Fibroblast of lung (primary cell): ENCODE measurements at regions not wholly inside any gene's neighbourhood (a gene's known extent, or its start where the extent isn't known, plus 50 kb on each side); places are given as distances from the start of the nearest gene placed in this dataset.

ENCODE experiments used
- DNase-seq, 2 donors: peaks; one replicate each; pipeline versions ENCODE4 v3.0.0 to v3.0.0-alpha.2; 2010; ENCODE audit warnings: low read depth in 2 of 2
- H2AFZ ChIP-seq: 2 replicates; pipeline ENCODE4 v1.5.1; 2012; ENCODE audit warnings: low read length, control low read depth, inconsistent platforms
- H3K27ac ChIP-seq: 2 replicates; pipeline ENCODE4 v1.5.1; 2011; ENCODE audit warnings: low read length, control low read depth; ENCODE audit not compliant: insufficient read depth
- H3K27me3 ChIP-seq: 2 replicates; pipeline ENCODE4 v1.5.1; 2011; ENCODE audit warnings: mild to moderate bottlenecking, low read length; ENCODE audit not compliant: control insufficient read depth, insufficient read depth
- H3K36me3 ChIP-seq: 2 replicates; pipeline ENCODE4 v1.5.1; 2011; ENCODE audit warnings: low read length; ENCODE audit not compliant: control insufficient read depth, insufficient read depth
- H3K4me1 ChIP-seq: 2 replicates; pipeline ENCODE4 v1.5.1; 2011; ENCODE audit warnings: low read length; ENCODE audit not compliant: control insufficient read depth, insufficient read depth; ENCODE audit errors: extremely low read depth
- H3K4me2 ChIP-seq: 2 replicates; pipeline ENCODE4 v1.5.1; 2011; ENCODE audit warnings: low read length, control low read depth; ENCODE audit not compliant: insufficient read depth; ENCODE audit errors: extremely low read depth
- H3K4me3 ChIP-seq, 4 experiments: fragments of 200-600 bp in 1 of 4; sonication (generic) in 1 of 4; replicated peaks in 1 of 4; 2 replicates each; pipeline ENCODE4 v1.5.1; 2011 to 2016; ENCODE audit warnings: low read length in 4 of 4, low read depth in 3 of 4, mild to moderate bottlenecking in 3 of 4, control low read depth in 2 of 4, inconsistent platforms in 1 of 4, mixed read lengths in 1 of 4; ENCODE audit not compliant: insufficient read depth in 1 of 4; ENCODE audit errors: control extremely low read depth in 1 of 4
- H3K79me2 ChIP-seq: 2 replicates; pipeline ENCODE4 v1.5.1; 2012; ENCODE audit warnings: mild to moderate bottlenecking, low read length, inconsistent platforms; ENCODE audit not compliant: control insufficient read depth, insufficient read depth
- H3K9ac ChIP-seq: 2 replicates; pipeline ENCODE4 v1.5.1; 2011; ENCODE audit warnings: mild to moderate bottlenecking, low read length, control low read depth; ENCODE audit not compliant: insufficient read depth
- H3K9me3 ChIP-seq: 2 replicates; pipeline ENCODE4 v1.5.1; 2012; ENCODE audit warnings: low read depth, low read length; ENCODE audit not compliant: control insufficient read depth, insufficient read depth
- H4K20me1 ChIP-seq: 2 replicates; pipeline ENCODE4 v1.5.1; 2011; ENCODE audit warnings: low read length; ENCODE audit not compliant: control insufficient read depth, insufficient read depth; ENCODE audit errors: extremely low read depth
- EZH2 ChIP-seq: IDR thresholded peaks from 2 replicates; pipeline ENCODE4 v1.5.1; 2012; ENCODE audit warnings: low read length, control low read depth, mild to moderate bottlenecking; ENCODE audit errors: missing control alignments
- TF ChIP-seq, protein P1 (sequence below), 2 donors: IDR thresholded peaks in 1 of 2; conservative IDR thresholded peaks in 1 of 2; 1 replicate in 1 of 2; 2 replicates in 1 of 2; pipeline ENCODE4 v1.5.1; 2011 to 2012; ENCODE audit warnings: low read length in 2 of 2, control low read depth in 1 of 2, inconsistent platforms in 1 of 2, low read depth in 1 of 2, mild to moderate bottlenecking in 1 of 2

DNA sequence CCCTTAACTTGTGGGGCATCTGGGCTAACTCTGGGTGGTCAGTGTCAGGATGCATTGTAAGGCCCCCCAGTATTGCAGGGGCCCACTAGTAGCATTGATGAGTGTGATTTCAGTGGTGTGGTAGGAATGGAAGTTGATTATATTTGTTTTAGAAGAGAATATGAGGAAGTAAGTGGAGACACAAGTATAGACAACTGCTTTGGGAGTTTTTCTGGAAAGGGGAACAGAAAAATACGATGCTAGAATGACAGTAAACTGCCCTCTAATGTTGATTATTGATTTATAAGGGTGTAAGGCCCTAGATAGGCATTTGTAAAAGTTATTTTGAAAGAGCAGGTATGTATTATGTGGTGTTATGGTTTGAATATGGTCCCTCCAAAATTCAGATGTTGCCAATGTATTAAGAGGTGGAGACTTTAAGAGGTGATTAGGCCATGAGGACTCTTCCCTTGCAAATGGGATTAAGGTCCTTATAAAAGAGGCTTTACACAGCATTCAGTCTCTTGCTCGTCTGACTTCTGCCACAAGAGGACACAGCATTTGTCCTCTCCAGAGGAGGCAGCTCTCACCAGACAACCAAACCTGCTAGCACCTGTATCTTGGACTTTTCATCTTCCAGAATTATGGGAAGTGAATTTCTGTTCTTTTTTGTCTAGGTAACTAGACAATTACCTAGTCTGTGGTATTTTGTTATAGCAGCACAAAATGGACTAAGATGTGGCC is 135.9 kb upstream of the DTNBP1 start:
- Histone ChIP-seq H3K27ac (no peak overlapping the region), H3K36me3 (no peaks in the 10 kb centered on the region), H3K9ac (no peak overlapping the region), H3K9me3 (no peaks in the 10 kb centered on the region), H3K79me2 (no peaks in the 10 kb centered on the region), H3K4me3 (no peak overlapping the region), H3K4me2 (no peak overlapping the region), H3K27me3 (no peaks in the 10 kb centered on the region), H3K4me1 (no peaks in the 10 kb centered on the region), H4K20me1 (no peaks in the 10 kb centered on the region), H2AFZ (no peak overlapping the region)
- no peak for TF ChIP-seq EZH2
- TF ChIP-seq, protein P1, sequence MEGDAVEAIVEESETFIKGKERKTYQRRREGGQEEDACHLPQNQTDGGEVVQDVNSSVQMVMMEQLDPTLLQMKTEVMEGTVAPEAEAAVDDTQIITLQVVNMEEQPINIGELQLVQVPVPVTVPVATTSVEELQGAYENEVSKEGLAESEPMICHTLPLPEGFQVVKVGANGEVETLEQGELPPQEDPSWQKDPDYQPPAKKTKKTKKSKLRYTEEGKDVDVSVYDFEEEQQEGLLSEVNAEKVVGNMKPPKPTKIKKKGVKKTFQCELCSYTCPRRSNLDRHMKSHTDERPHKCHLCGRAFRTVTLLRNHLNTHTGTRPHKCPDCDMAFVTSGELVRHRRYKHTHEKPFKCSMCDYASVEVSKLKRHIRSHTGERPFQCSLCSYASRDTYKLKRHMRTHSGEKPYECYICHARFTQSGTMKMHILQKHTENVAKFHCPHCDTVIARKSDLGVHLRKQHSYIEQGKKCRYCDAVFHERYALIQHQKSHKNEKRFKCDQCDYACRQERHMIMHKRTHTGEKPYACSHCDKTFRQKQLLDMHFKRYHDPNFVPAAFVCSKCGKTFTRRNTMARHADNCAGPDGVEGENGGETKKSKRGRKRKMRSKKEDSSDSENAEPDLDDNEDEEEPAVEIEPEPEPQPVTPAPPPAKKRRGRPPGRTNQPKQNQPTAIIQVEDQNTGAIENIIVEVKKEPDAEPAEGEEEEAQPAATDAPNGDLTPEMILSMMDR (conservative IDR thresholded peaks at IDR 0.05 in 1 of 2, IDR thresholded peaks at IDR 0.05 in 1 of 2; ENCODE audit: low read depth in 1 of 2, low read length in 2 of 2) = no peak
- no peak for DNase-seq

DNA sequence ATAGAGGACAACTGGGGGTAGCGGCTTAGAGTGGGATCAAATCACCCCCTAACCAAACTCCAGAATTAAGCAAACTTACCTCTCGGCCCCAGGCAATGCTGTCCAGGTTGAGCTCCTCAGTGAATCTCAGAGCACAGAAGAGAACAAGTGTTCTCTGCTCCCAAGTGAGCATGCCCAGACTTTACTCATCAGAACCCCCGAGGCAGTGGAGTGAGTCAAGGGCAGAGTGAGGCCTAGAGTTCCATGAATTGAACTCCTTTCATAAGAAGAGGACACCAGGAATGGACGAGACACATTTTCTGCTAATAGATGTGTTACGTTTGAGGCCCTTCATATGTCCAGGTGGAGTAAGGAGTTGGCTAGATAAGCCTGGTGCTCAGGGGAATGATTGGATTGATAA is 134.0 kb upstream of the DTNBP1 start:
- no peaks in the 10 kb centered on the region for H4K20me1 ChIP-seq
- no peak overlapping the region for H3K4me2 ChIP-seq
- no peak for TF ChIP-seq EZH2
- TF ChIP-seq, protein P1 (conservative IDR thresholded peaks at IDR 0.05 in 1 of 2, IDR thresholded peaks at IDR 0.05 in 1 of 2; ENCODE audit: low read depth in 1 of 2, low read length in 2 of 2) = no peak
- H3K4me1 ChIP-seq = no peaks in the 10 kb centered on the region
- H3K9me3 ChIP-seq = no peaks in the 10 kb centered on the region
- no peaks in the 10 kb centered on the region for H3K36me3 ChIP-seq
- H3K27ac ChIP-seq = no peak overlapping the region
- H3K9ac ChIP-seq = no peak overlapping the region
- DNase-seq = no peak
- H3K27me3 ChIP-seq = no peaks in the 10 kb centered on the region
- no peaks in the 10 kb centered on the region for H3K79me2 ChIP-seq
- H2AFZ ChIP-seq = no peak overlapping the region
- H3K4me3 ChIP-seq = no peak overlapping the region

DNA sequence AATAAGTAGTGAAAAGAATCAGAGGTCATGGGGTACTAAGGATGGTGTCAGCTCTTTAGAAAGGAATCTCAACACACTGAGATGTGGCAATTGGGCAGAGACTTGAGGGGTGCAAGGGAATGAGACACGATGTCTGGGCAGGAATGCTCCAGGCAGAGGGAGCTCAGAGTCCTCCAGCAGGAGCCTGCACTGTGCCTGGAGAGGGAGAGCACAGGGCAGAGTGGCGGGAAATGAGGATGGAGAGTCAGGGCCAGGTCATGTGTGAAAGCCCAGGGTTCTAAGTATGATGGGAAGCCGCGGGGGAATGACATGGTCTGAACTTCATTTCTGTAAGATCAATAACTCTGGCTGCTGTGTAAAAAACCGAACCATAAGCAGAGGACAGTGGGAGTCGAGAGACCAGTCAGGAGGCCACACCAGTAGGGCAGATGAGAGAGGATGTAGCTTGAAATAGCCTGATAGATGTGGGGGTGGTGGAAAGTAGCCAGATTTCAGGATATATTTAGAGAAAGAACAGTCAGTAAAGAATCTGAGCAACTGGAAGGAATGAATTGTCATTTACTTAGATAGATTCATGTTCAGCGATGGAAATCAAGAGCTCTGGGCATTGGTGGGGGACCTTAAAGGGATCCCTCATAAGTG is 133.4 kb upstream of the DTNBP1 start:
- H3K36me3 ChIP-seq = no peaks in the 10 kb centered on the region
- H3K4me3 ChIP-seq = no peak overlapping the region
- H3K9ac ChIP-seq = no peak overlapping the region
- H4K20me1 ChIP-seq = no peaks in the 10 kb centered on the region
- H3K9me3 ChIP-seq = no peaks in the 10 kb centered on the region
- DNase-seq = no peak
- H2AFZ ChIP-seq = no peak overlapping the region
- H3K4me1 ChIP-seq = no peaks in the 10 kb centered on the region
- no peaks in the 10 kb centered on the region for H3K27me3 ChIP-seq
- no peaks in the 10 kb centered on the region for H3K79me2 ChIP-seq
- TF ChIP-seq EZH2 = no peak
- TF ChIP-seq, protein P1 (conservative IDR thresholded peaks at IDR 0.05 in 1 of 2, IDR thresholded peaks at IDR 0.05 in 1 of 2; ENCODE audit: low read depth in 1 of 2, low read length in 2 of 2) = no peak
- H3K4me2 ChIP-seq = no peak overlapping the region
- H3K27ac ChIP-seq = no peak overlapping the region
